Endothelial cell of umbilical vein (primary cell): ENCODE measurements at regions not wholly inside any gene's neighbourhood (a gene's known extent, or its start where the extent isn't known, plus 50 kb on each side); places are given as distances from the start of the nearest gene placed in this dataset.

Experiments used
- BruUV-seq: library from RNA; stranded (reverse); fragments of 400-500 nt; replicated peaks from 2 replicates; lab custom pipeline; 2021; lab: Mats Ljungman, UMichigan
- CTCF ChIA-PET: fragments of 300-600, 350-600 bp; sonication (Branson Sonifier 250); formaldehyde crosslinking; loops from one replicate; lab custom pipeline; 2021; ENCODE audit warnings: antibody characterized with exemption, inconsistent platforms; lab: Charles Lee
- POLR2A ChIA-PET: fragments of 300-600, 350-600 bp; sonication (Branson Sonifier 250); formaldehyde crosslinking; loops from one replicate; lab custom pipeline; 2021; ENCODE audit warnings: antibody characterized with exemption, inconsistent platforms; lab: Charles Lee
- DNase-seq: peaks from one replicate; pipeline ENCODE4 v3.0.0-alpha.2; 2011; ENCODE audit warnings: low read depth, low spot score
- FAIRE-seq: peaks from 2 replicates; lab custom pipeline; 2011; peaks lifted over from hg19 to GRCh38; lab: Jason Lieb, UNC
- H2AFZ ChIP-seq: 2 replicates; pipeline ENCODE4 v1.6.0; 2012; ENCODE audit warnings: low read depth, low read length, control low read depth, inconsistent platforms
- H3K27ac ChIP-seq: 2 replicates; pipeline ENCODE4 v1.5.1; 2011; ENCODE audit warnings: low read depth, mild to moderate bottlenecking, control low read depth, low read length, moderate library complexity; ENCODE audit not compliant: insufficient read depth
- H3K27me3 ChIP-seq, 2 experiments: 2 replicates each; pipeline versions ENCODE4 v1.6.0 to v1.6.1; 2011; ENCODE audit warnings: low read length in 2 of 2, mixed read lengths in 1 of 2; ENCODE audit not compliant: control insufficient read depth in 2 of 2, insufficient read depth in 2 of 2
- H3K36me3 ChIP-seq, 2 experiments: 2 replicates in 1 of 2; 3 replicates in 1 of 2; pipeline ENCODE4 v1.5.1; 2011; ENCODE audit warnings: low read length in 2 of 2, mild to moderate bottlenecking in 1 of 2, moderate library complexity in 1 of 2; ENCODE audit not compliant: control insufficient read depth in 2 of 2, insufficient read depth in 2 of 2; ENCODE audit errors: extremely low read depth in 1 of 2
- H3K4me1 ChIP-seq: 3 replicates; pipeline ENCODE4 v1.5.1; 2011; ENCODE audit warnings: mild to moderate bottlenecking, low read length; ENCODE audit not compliant: control insufficient read depth, insufficient read depth; ENCODE audit errors: extremely low read depth
- H3K4me2 ChIP-seq: 2 replicates; pipeline ENCODE4 v1.6.1; 2011; ENCODE audit warnings: low read length, control low read depth, mixed read lengths; ENCODE audit not compliant: insufficient read depth
- H3K4me3 ChIP-seq, 3 experiments: fragments of 200-600 bp in 1 of 3; sonication (generic), shearing (Covaris generic) in 1 of 3; replicated peaks in 1 of 3; 2 replicates each; pipeline ENCODE4 v1.5.1; 2011 to 2016; ENCODE audit warnings: control low read depth in 3 of 3, low read length in 3 of 3, mild to moderate bottlenecking in 2 of 3, inconsistent platforms in 1 of 3, low read depth in 1 of 3, moderate library complexity in 1 of 3; ENCODE audit not compliant: insufficient read depth in 1 of 3
- H3K79me2 ChIP-seq: 2 replicates; pipeline ENCODE4 v1.6.0; 2012; ENCODE audit warnings: low read length, inconsistent platforms; ENCODE audit not compliant: control insufficient read depth, insufficient read depth
- H3K9ac ChIP-seq: replicated peaks from 2 replicates; pipeline ENCODE3; 2011; ENCODE audit warnings: low read length, control low read depth; ENCODE audit not compliant: insufficient read depth; ENCODE audit errors: extremely low read depth
- H3K9me1 ChIP-seq: replicated peaks from 3 replicates; pipeline ENCODE4 v1.6.0; 2011; ENCODE audit warnings: mild to moderate bottlenecking, low read length; ENCODE audit not compliant: control insufficient read depth, insufficient read depth; ENCODE audit errors: extremely low read depth
- H3K9me3 ChIP-seq: replicated peaks from 2 replicates; pipeline ENCODE4 v1.5.1; 2012; ENCODE audit warnings: low read length, inconsistent platforms; ENCODE audit not compliant: control insufficient read depth, insufficient read depth
- H4K20me1 ChIP-seq: replicated peaks from 2 replicates; pipeline ENCODE3; 2011; ENCODE audit warnings: mild to moderate bottlenecking, low read length; ENCODE audit not compliant: control insufficient read depth, insufficient read depth; ENCODE audit errors: extremely low read depth
- EZH2 ChIP-seq: IDR thresholded peaks from 2 replicates; pipeline ENCODE4 v1.6.1; 2012; ENCODE audit warnings: borderline replicate concordance, low read depth, mild to moderate bottlenecking, moderate library complexity, low read length, inconsistent platforms; ENCODE audit not compliant: severe bottlenecking
- FOS ChIP-seq: IDR thresholded peaks from 2 replicates; pipeline ENCODE4 v1.6.1; 2011; ENCODE audit warnings: mild to moderate bottlenecking, low read length, moderate library complexity, borderline replicate concordance; ENCODE audit not compliant: insufficient read depth
- GATA2 ChIP-seq: IDR thresholded peaks from 2 replicates; pipeline ENCODE4 v1.7.0; 2011; ENCODE audit warnings: low read depth, mild to moderate bottlenecking, moderate library complexity, mixed read lengths, low read length; ENCODE audit not compliant: insufficient read length, insufficient read depth
- JUN ChIP-seq: IDR thresholded peaks from 2 replicates; pipeline ENCODE4 v1.6.1; 2011; ENCODE audit warnings: borderline replicate concordance, low read depth; ENCODE audit not compliant: insufficient read length, insufficient read depth
- MYC ChIP-seq: IDR thresholded peaks from one replicate; pipeline ENCODE4 v1.6.1; 2011; ENCODE audit warnings: mild to moderate bottlenecking, low read depth, low read length
- POLR2A ChIP-seq: IDR thresholded peaks from 2 replicates; pipeline ENCODE4 v1.6.1; 2012; ENCODE audit warnings: low read depth, mild to moderate bottlenecking, control low read depth, low read length
- POLR2AphosphoS5 ChIP-seq: IDR thresholded peaks from 2 replicates; pipeline ENCODE4 v1.6.1; 2012; ENCODE audit warnings: low read depth, mild to moderate bottlenecking, control low read depth, low read length, moderate library complexity; ENCODE audit not compliant: insufficient read depth
- dilution Hi-C: fragments of 300-500 bp; cut with MboI; formaldehyde crosslinking; loops from one replicate; pipeline ENCODE4 v1.15.0; 2019; ENCODE audit warnings: low sequenced_read_pairs; ENCODE audit not compliant: extremely low pct_ligation_motif_present
- intact Hi-C: fragments of 100-400 bp; cut with micrococcal nuclease; formaldehyde crosslinking; loops from one replicate; pipeline ENCODE4 v1.10.0; 2022
- TF ChIP-seq, protein P1 (sequence below): IDR thresholded peaks from 2 replicates; pipeline ENCODE4 v1.6.1; 2011; ENCODE audit not compliant: insufficient read depth, insufficient read length
- TF ChIP-seq, protein P2 (sequence below), 2 donors: IDR thresholded peaks; 1 replicate in 1 of 2; 2 replicates in 1 of 2; pipeline ENCODE4 v1.5.1; 2011; ENCODE audit warnings: low read length in 2 of 2, mild to moderate bottlenecking in 2 of 2, moderate library complexity in 2 of 2, control low read depth in 1 of 2, inconsistent platforms in 1 of 2, low read depth in 1 of 2; ENCODE audit not compliant: insufficient read depth in 1 of 2; ENCODE audit errors: extremely low read depth in 1 of 2

DNA sequence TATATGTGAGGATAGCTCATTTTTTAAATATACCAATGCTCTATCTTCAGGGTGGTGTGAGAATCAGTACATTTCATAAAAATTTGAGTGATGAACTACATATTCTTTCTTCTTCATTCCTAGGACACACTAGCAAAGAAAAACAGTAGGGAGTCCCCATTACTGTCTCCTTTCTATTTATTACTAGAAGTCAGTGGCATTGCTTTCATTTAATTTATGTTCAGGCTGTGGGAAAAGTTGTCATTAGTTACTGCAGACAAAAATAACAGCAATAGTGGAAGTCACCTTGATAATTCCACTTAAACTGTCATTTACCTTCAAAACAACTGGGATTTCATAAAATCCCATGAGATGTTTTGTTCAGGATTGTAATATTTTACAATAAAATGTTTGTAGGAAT is 446.4 kb downstream of the GBE1 start:
- TF ChIP-seq, protein P1, sequence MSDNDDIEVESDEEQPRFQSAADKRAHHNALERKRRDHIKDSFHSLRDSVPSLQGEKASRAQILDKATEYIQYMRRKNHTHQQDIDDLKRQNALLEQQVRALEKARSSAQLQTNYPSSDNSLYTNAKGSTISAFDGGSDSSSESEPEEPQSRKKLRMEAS = no peak
- TF ChIP-seq JUN = no peak
- no peak for TF ChIP-seq POLR2AphosphoS5
- TF ChIP-seq EZH2 = no peak
- no peak for TF ChIP-seq MYC
- no peak for TF ChIP-seq GATA2
- TF ChIP-seq FOS = no peak
- TF ChIP-seq, protein P2, sequence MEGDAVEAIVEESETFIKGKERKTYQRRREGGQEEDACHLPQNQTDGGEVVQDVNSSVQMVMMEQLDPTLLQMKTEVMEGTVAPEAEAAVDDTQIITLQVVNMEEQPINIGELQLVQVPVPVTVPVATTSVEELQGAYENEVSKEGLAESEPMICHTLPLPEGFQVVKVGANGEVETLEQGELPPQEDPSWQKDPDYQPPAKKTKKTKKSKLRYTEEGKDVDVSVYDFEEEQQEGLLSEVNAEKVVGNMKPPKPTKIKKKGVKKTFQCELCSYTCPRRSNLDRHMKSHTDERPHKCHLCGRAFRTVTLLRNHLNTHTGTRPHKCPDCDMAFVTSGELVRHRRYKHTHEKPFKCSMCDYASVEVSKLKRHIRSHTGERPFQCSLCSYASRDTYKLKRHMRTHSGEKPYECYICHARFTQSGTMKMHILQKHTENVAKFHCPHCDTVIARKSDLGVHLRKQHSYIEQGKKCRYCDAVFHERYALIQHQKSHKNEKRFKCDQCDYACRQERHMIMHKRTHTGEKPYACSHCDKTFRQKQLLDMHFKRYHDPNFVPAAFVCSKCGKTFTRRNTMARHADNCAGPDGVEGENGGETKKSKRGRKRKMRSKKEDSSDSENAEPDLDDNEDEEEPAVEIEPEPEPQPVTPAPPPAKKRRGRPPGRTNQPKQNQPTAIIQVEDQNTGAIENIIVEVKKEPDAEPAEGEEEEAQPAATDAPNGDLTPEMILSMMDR (IDR thresholded peaks at IDR 0.05; ENCODE audit: extremely low read depth in 1 of 2, insufficient read depth in 1 of 2, low read depth in 1 of 2, low read length in 2 of 2) = no peak
- TF ChIP-seq POLR2A = no peak
- intact Hi-C loops (no loop called here), dilution Hi-C loops (no loop called here)
- Histone ChIP-seq H3K27me3 (no peaks in the 10 kb centered on the region), H3K4me2 (no peak overlapping the region), H3K36me3 (no peaks in the 10 kb centered on the region), H3K27ac (no peak overlapping the region), H3K9me1 (no peaks in the 10 kb centered on the region), H3K4me3 (no peak overlapping the region), H3K4me1 (no peaks in the 10 kb centered on the region), H3K79me2 (no peaks in the 10 kb centered on the region), H3K9ac (no peak overlapping the region), H2AFZ (no peak overlapping the region), H4K20me1 (no peaks in the 10 kb centered on the region), H3K9me3 (no peaks in the 10 kb centered on the region)
- no peak for DNase-seq
- BruUV-seq = no TSS peak
- CTCF ChIA-PET = interaction anchor here (0.8 to 0.9 kb wide), 2 partner anchors 14 to 25 kb away, joined by 3 read pairs; no protein-coding TSS in a partner anchor
- no peak for FAIRE-seq
- POLR2A ChIA-PET = no interaction called here
